ENCODE measurements at regions not wholly inside any gene's neighbourhood (a gene's known extent, or its start where the extent isn't known, plus 50 kb on each side); places are given as distances from the start of the nearest gene placed in this dataset.

- TF ChIP-seq, protein P1, sequence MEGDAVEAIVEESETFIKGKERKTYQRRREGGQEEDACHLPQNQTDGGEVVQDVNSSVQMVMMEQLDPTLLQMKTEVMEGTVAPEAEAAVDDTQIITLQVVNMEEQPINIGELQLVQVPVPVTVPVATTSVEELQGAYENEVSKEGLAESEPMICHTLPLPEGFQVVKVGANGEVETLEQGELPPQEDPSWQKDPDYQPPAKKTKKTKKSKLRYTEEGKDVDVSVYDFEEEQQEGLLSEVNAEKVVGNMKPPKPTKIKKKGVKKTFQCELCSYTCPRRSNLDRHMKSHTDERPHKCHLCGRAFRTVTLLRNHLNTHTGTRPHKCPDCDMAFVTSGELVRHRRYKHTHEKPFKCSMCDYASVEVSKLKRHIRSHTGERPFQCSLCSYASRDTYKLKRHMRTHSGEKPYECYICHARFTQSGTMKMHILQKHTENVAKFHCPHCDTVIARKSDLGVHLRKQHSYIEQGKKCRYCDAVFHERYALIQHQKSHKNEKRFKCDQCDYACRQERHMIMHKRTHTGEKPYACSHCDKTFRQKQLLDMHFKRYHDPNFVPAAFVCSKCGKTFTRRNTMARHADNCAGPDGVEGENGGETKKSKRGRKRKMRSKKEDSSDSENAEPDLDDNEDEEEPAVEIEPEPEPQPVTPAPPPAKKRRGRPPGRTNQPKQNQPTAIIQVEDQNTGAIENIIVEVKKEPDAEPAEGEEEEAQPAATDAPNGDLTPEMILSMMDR (IDR thresholded peaks at IDR 0.05; ENCODE audit: extremely low read depth in 1 of 2, insufficient read depth in 1 of 2, low read depth in 1 of 2, low read length in 2 of 2), result no peak
- TF ChIP-seq EZH2 (IDR thresholded peaks at IDR 0.05; ENCODE audit: borderline replicate concordance, low read depth, low read length, severe bottlenecking), result no peak
- no peak for TF ChIP-seq GATA2 (IDR thresholded peaks at IDR 0.05; ENCODE audit: insufficient read depth, insufficient read length, low read depth, low read length)
- TF ChIP-seq POLR2A (IDR thresholded peaks at IDR 0.05; ENCODE audit: low read depth, low read length), result no peak
- no peak for TF ChIP-seq POLR2AphosphoS5 (IDR thresholded peaks at IDR 0.05; ENCODE audit: insufficient read depth, low read depth, low read length)
Measured at GRCh38 chr6:166704171-166704570, 77.1 kb upstream of the RPS6KA2 start.

All from endothelial cell of umbilical vein (primary cell).